PC-3 (cell line): ENCODE measurements at regions not wholly inside any gene's neighbourhood (a gene's known extent, or its start where the extent isn't known, plus 50 kb on each side); places are given as distances from the start of the nearest gene placed in this dataset.

Source experiments
- ATAC-seq: fragments of 200-7000 bp; cut with Tn5 transposase; 2 replicates; pipeline ENCODE4 v1.9.1; 2020; ENCODE audit warnings: mild to moderate bottlenecking, moderate library complexity
- BruUV-seq: library from RNA; stranded (reverse); fragments of 400-500 nt; replicated peaks from 2 replicates; lab custom pipeline; 2021; lab: Mats Ljungman, UMichigan
- CTCF ChIA-PET: fragments of 300-600 bp; sonication (Branson Sonifier 250); formaldehyde crosslinking; loops from one replicate; lab custom pipeline; 2022; ENCODE audit warnings: antibody characterized with exemption; lab: Charles Lee
- POLR2A ChIA-PET: fragments of 300-600 bp; sonication (Branson Sonifier 250); formaldehyde crosslinking; loops from one replicate; lab custom pipeline; 2022; ENCODE audit warnings: antibody characterized with exemption; ENCODE audit not compliant: unreplicated experiment; lab: Charles Lee
- DNase-seq: peaks from one replicate; pipeline ENCODE4 v3.0.0-alpha.2; 2015
- H2AFZ ChIP-seq: fragments of 300-600 bp; sonication (generic); 2 replicates; pipeline ENCODE4 v1.6.0; 2016; ENCODE audit warnings: antibody characterized with exemption, low read length
- H3F3A ChIP-seq: fragments of 300-600 bp; sonication (generic); one replicate; pipeline ENCODE4 v1.6.0; 2017; ENCODE audit warnings: antibody characterized with exemption, low read length, control low read depth, mild to moderate bottlenecking; ENCODE audit not compliant: unreplicated experiment
- H3K27ac ChIP-seq: fragments of 300-600 bp; sonication (generic); 2 replicates; pipeline ENCODE4 v1.5.1; 2016; ENCODE audit warnings: mild to moderate bottlenecking, low read length
- H3K27me3 ChIP-seq: fragments of 300-600 bp; sonication (generic); 2 replicates; pipeline ENCODE4 v1.6.1; 2016; ENCODE audit warnings: low read length, mixed read lengths
- H3K36me3 ChIP-seq: fragments of 300-600 bp; sonication (generic); 2 replicates; pipeline ENCODE4 v1.6.1; 2016; ENCODE audit warnings: low read depth, mixed run types, low read length, mixed read lengths
- H3K4me1 ChIP-seq: fragments of 300-600 bp; sonication (generic); 2 replicates; pipeline ENCODE4 v1.5.1; 2016; ENCODE audit warnings: low read length; ENCODE audit not compliant: insufficient read depth
- H3K4me2 ChIP-seq: fragments of 300-600 bp; sonication (generic); 2 replicates; pipeline ENCODE4 v1.6.0; 2016; ENCODE audit warnings: low read length
- H3K4me3 ChIP-seq: fragments of 300-600 bp; sonication (generic); 2 replicates; pipeline ENCODE4 v1.5.1; 2016; ENCODE audit warnings: mild to moderate bottlenecking, low read length, mixed read lengths
- H3K79me2 ChIP-seq: fragments of 300-600 bp; sonication (generic); 2 replicates; pipeline ENCODE4 v1.6.1; 2017; ENCODE audit warnings: low read length, mixed read lengths
- H3K9ac ChIP-seq: fragments of 300-600 bp; sonication (generic); 2 replicates; pipeline ENCODE4 v1.6.0; 2016; ENCODE audit warnings: mild to moderate bottlenecking, low read length
- H3K9me2 ChIP-seq: fragments of 300-600 bp; sonication (generic); replicated peaks from 2 replicates; pipeline ENCODE4 v1.6.1; 2016; ENCODE audit warnings: mixed run types, low read length, mixed read lengths
- H3K9me3 ChIP-seq: fragments of 300-600 bp; sonication (generic); 2 replicates; pipeline ENCODE4 v1.6.1; 2016; ENCODE audit warnings: low read length, mixed read lengths
- H4K20me1 ChIP-seq: fragments of 300-600 bp; sonication (generic); 2 replicates; pipeline ENCODE4 v1.6.1; 2016; ENCODE audit warnings: low read length, mixed read lengths
- CTCF ChIP-seq: fragments of 300-600 bp; sonication (generic); conservative IDR thresholded peaks from 2 replicates; pipeline ENCODE4 v1.5.1; 2017; ENCODE audit warnings: antibody characterized with exemption, low read depth, mild to moderate bottlenecking, low read length
- EZH2 ChIP-seq: fragments of 300-600 bp; sonication (generic); IDR thresholded peaks from one replicate; pipeline ENCODE4 v1.6.1; 2017; ENCODE audit warnings: antibody characterized with exemption, mild to moderate bottlenecking, low read length; ENCODE audit not compliant: unreplicated experiment
- EZH2phosphoT487 ChIP-seq: fragments of 300-600 bp; sonication (generic); IDR thresholded peaks from 2 replicates; pipeline ENCODE4 v1.6.1; 2018; ENCODE audit warnings: mild to moderate bottlenecking, antibody characterized with exemption, low read length, borderline replicate concordance
- intact Hi-C: fragments of 100-400 bp; cut with micrococcal nuclease; formaldehyde crosslinking; loops from 2 replicates; pipeline ENCODE4 v1.9.0; 2023

- Histone ChIP-seq H3K4me1 (no peaks in the 10 kb centered on the region), H3K36me3 (no peaks in the 10 kb centered on the region), H3K9me2 (no peaks in the 10 kb centered on the region), H3K27ac (no peak overlapping the region), H3K4me3 (no peak overlapping the region), H3K79me2 (no peaks in the 10 kb centered on the region), H3F3A (no peaks in the 10 kb centered on the region), H2AFZ (no peak overlapping the region), H3K27me3 (no peaks in the 10 kb centered on the region), H3K4me2 (no peak overlapping the region), H4K20me1 (no peaks in the 10 kb centered on the region), H3K9me3 (no peaks in the 10 kb centered on the region), H3K9ac (no peak overlapping the region)
- ChIA-PET CTCF (no interaction called here), POLR2A (no interaction called here)
- TF ChIP-seq EZH2phosphoT487: no peak
- TF ChIP-seq EZH2: no peak
- no peak for TF ChIP-seq CTCF
- DNase-seq: no peak
- ATAC-seq: no peak
- intact Hi-C loops: no loop called here
- BruUV-seq: no TSS peak
These were observed 532.8 kb upstream of the SALL1 start for GRCh38 chr16:51683882-51684281.

GRCh38 chr16:51682905-51683304, 531.8 kb upstream of the SALL1 start:
- intact Hi-C loops: no loop called here
- CTCF ChIA-PET: no interaction called here
- ATAC-seq: no peak

DNA sequence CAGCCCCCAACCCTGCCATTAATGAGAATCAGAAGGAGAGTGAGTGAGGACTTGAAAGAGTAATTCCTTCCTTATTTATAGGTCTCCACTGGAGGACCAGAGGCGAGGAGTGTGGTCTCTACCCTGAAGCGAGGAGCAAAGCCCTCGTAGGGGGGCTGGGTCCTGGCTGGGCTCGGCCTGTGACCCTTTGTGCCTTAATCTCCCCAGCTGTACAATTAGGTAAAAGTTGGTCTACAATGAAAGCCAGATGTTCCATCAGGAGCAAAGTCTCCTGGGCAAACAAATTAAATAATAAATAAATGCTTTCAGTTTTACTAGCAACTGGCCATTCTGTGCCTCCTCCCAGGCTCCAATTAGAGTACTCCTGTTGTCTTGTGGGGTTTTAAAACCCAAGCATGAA, 523.5 kb upstream of the SALL1 start:
- Histone ChIP-seq H3K36me3 (no peaks in the 10 kb centered on the region), H3K9me3 (no peaks in the 10 kb centered on the region), H3K27me3 (no peaks in the 10 kb centered on the region), H3K27ac (no peak overlapping the region), H3K9me2 (no peaks in the 10 kb centered on the region), H4K20me1 (no peaks in the 10 kb centered on the region), H3K4me3 (no peak overlapping the region), H2AFZ (no peak overlapping the region), H3K4me1 (no peaks in the 10 kb centered on the region), H3K4me2 (no peak overlapping the region), H3F3A (no peaks in the 10 kb centered on the region), H3K79me2 (no peaks in the 10 kb centered on the region), H3K9ac (no peak overlapping the region)
- no TSS peak for BruUV-seq
- ChIA-PET POLR2A (no interaction called here), CTCF (no interaction called here)
- intact Hi-C loops: no loop called here
- TF ChIP-seq EZH2phosphoT487 (no peak), CTCF (no peak), EZH2 (no peak)
- DNase-seq (no peak), ATAC-seq (no peak)

More at GRCh38 chr16:51682905-51683304, 531.8 kb upstream of the SALL1 start:
- no peaks in the 10 kb centered on the region for H3K4me1 ChIP-seq
- DNase-seq: no peak
- H3K9ac ChIP-seq: no peak overlapping the region
- no peak for TF ChIP-seq EZH2phosphoT487
- H3K9me3 ChIP-seq: no peaks in the 10 kb centered on the region
- H3F3A ChIP-seq: no peaks in the 10 kb centered on the region
- no peaks in the 10 kb centered on the region for H4K20me1 ChIP-seq
- H3K27ac ChIP-seq: no peak overlapping the region
- no peaks in the 10 kb centered on the region for H3K36me3 ChIP-seq
- H3K27me3 ChIP-seq: no peaks in the 10 kb centered on the region
- H3K9me2 ChIP-seq: no peaks in the 10 kb centered on the region
- BruUV-seq: no TSS peak
- no peak overlapping the region for H3K4me2 ChIP-seq
- no peaks in the 10 kb centered on the region for H3K79me2 ChIP-seq
- no peak overlapping the region for H2AFZ ChIP-seq
- POLR2A ChIA-PET: no interaction called here
- no peak overlapping the region for H3K4me3 ChIP-seq
